ENCODE measurements at regions not wholly inside any gene's neighbourhood (a gene's known extent, or its start where the extent isn't known, plus 50 kb on each side); places are given as distances from the start of the nearest gene placed in this dataset.

- ChIA-PET POLR2A (interaction anchor here (1.2 kb wide), 1 partner anchor 69 kb away, joined by 4 read pairs; no protein-coding TSS in a partner anchor), RAD21 (ENCODE audit: low non-redundant PET in 1 of 2, low total read pairs in 2 of 2, uncharacterized antibody in 2 of 2, unreplicated experiment in 2 of 2) (no interaction called here), CTCF (interaction anchor here (0.8 kb wide), 1 partner anchor 66 kb away, joined by 3 read pairs; no protein-coding TSS in a partner anchor)
- Histone ChIP-seq H3K9me3 (ENCODE audit: control insufficient read depth in 1 of 2, insufficient read depth in 1 of 2, low read depth in 1 of 2, low read length in 2 of 2) (no peaks in the 10 kb centered on the region), H3K27me3 (ENCODE audit: insufficient read depth, low read length) (no peaks in the 10 kb centered on the region), H3K4me2 (ENCODE audit: low read length) (no peak overlapping the region), H3K9me2 (ENCODE audit: insufficient read depth) (no peaks in the 10 kb centered on the region), H3K36me3 (ENCODE audit: control insufficient read depth in 1 of 2, insufficient read depth in 2 of 2, low read length in 2 of 2) (no peaks in the 10 kb centered on the region), H3K4me1 (ENCODE audit: control insufficient read depth in 1 of 2, insufficient read depth in 2 of 2, low read length in 2 of 2) (peaks cover 29 to 47% of the 10 kb centered on the region in 2 experiments; a peak in 3 of 4 replicates), H3K27ac (ENCODE audit: low read depth, low read length) (no peak overlapping the region), H2AFZ (ENCODE audit: low read depth, low read length, poor library complexity, severe bottlenecking) (no peak overlapping the region), H3K9ac (ENCODE audit: low read length) (no peak overlapping the region), H3K4me3 (replicated peaks in 1 of 2; ENCODE audit: low read depth in 1 of 2, low read length in 2 of 2) (no peak overlapping the region), H3K79me2 (ENCODE audit: insufficient read depth, low read length) (no peaks in the 10 kb centered on the region), H4K20me1 (ENCODE audit: insufficient read depth) (no peaks in the 10 kb centered on the region)
- TF ChIP-seq ZFX (IDR thresholded peaks at IDR 0.05) (no peak), EZH2phosphoT487 (IDR thresholded peaks at IDR 0.05; ENCODE audit: borderline replicate concordance) (no peak), MAX (IDR thresholded peaks at IDR 0.05) (no peak), ZNF274 (IDR thresholded peaks at IDR 0.05; ENCODE audit: low read depth, low read length) (no peak), ZBTB33 (IDR thresholded peaks at IDR 0.05; ENCODE audit: extremely low read depth, insufficient replicate concordance, low read length) (no peak), JUND (IDR thresholded peaks at IDR 0.05) (no peak), REST (IDR thresholded peaks at IDR 0.05; ENCODE audit: low read depth) (no peak), POLR2AphosphoS5 (IDR thresholded peaks at IDR 0.05; ENCODE audit: low read depth, low read length) (no peak), EGR1 (IDR thresholded peaks at IDR 0.05; ENCODE audit: low read depth) (no peak), FOSL1 (IDR thresholded peaks at IDR 0.05; ENCODE audit: low read depth) (no peak), EZH2 (IDR thresholded peaks at IDR 0.05) (no peak), CTCF (IDR thresholded peaks at IDR 0.05 in 2 of 3, conservative IDR thresholded peaks at IDR 0.05 in 1 of 3; ENCODE audit: borderline replicate concordance in 1 of 3, insufficient read depth in 1 of 3, low read depth in 2 of 3, low read length in 2 of 3) (no peak), ELF1 (IDR thresholded peaks at IDR 0.05; ENCODE audit: borderline replicate concordance, low read depth) (no peak), SP1 (IDR thresholded peaks at IDR 0.05; ENCODE audit: low read depth) (no peak)
- ATAC-seq (no peak), DNase-seq (ENCODE audit: low read depth, low spot score) (no peak)
- intact Hi-C loops (cut with micrococcal nuclease): no loop called here
- no TSS peak for BruUV-seq (replicated peaks)
Measured at GRCh38 chr15:92813485-92813884, 86.6 kb upstream of the CHD2 start.

Measured in HCT116 (cell line).